Gastrocnemius medialis (tissue), 4 donors: ENCODE measurements at regions not wholly inside any gene's neighbourhood (a gene's known extent, or its start where the extent isn't known, plus 50 kb on each side); places are given as distances from the start of the nearest gene placed in this dataset.

Experiments used
- CTCF ChIP-seq, 5 experiments: fragments of 450-650 bp in 3 of 5; fragments of 200-600 bp in 2 of 5; sonication (generic) in 2 of 5; IDR thresholded peaks in 4 of 5; conservative IDR thresholded peaks in 1 of 5; 1 replicate in 4 of 5; 2 replicates in 1 of 5; pipeline ENCODE4 v1.5.1; 2016 to 2019; ENCODE audit warnings: antibody characterized with exemption in 5 of 5, mild to moderate bottlenecking in 3 of 5, moderate library complexity in 3 of 5
- POLR2A ChIP-seq, 2 donors: fragments of 450-650 bp; IDR thresholded peaks; one replicate each; pipeline ENCODE4 v1.6.1; 2017; ENCODE audit warnings: antibody characterized with exemption in 2 of 2, mild to moderate bottlenecking in 2 of 2, moderate library complexity in 2 of 2

GRCh38 chr17:79350533-79350932 is 260.3 kb downstream of the RBFOX3 start:
- TF ChIP-seq CTCF (IDR thresholded peaks at IDR 0.05 in 4 of 5, conservative IDR thresholded peaks at IDR 0.05 in 1 of 5) (no peak), POLR2A (IDR thresholded peaks at IDR 0.05) (no peak)
